ENCODE measurements at regions not wholly inside any gene's neighbourhood (a gene's known extent, or its start where the extent isn't known, plus 50 kb on each side); places are given as distances from the start of the nearest gene placed in this dataset.
"Not testable (repeated sequence)": the region's sequence is repeated elsewhere in the genome, so short reads cannot be mapped to it uniquely, and the experiment has no call there.

DNA sequence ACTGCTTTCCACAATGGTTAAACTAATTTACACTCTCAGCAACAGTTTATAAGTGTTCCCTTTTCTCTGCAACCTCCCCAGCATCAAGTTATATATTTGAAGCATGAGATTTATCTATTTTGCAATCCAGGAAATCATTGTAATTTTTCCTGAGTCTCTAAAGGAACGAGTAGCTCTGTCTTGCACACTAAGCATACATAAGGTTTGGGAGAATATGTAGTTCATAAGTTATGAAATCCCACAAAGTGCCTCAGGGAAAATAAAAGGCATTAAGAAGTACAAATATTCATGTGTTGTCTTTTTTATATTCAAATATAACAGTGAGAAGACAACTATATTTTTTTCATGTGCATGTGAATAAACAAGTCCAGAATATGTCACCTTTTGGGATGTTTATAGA lies 377.1 kb upstream of the RORB start:
- DNase-seq (ENCODE audit: insufficient read length, low spot score) (no peak), FAIRE-seq (no peak)

DNA sequence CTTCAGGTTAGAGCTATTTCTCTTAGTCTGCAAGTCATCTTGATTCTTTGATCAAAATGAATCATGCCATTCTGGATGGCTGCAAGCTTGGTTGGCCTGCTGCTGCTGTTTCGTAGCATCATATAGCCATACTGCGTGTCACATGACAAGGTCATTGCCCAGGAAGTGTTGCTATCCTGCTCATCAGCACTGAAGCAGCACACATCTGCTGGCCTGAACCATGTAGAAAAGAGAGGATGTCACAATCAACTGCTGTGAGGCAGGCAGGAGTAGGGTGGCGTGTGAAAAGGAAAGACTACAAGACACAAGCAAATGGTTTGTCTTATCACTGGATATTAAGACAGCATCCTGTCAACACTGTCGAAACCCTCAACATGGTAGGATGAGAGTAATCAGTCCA lies 376.7 kb upstream of the RORB start:
- DNase-seq (ENCODE audit: insufficient read length, low spot score) (no peak), FAIRE-seq (no peak)

DNA sequence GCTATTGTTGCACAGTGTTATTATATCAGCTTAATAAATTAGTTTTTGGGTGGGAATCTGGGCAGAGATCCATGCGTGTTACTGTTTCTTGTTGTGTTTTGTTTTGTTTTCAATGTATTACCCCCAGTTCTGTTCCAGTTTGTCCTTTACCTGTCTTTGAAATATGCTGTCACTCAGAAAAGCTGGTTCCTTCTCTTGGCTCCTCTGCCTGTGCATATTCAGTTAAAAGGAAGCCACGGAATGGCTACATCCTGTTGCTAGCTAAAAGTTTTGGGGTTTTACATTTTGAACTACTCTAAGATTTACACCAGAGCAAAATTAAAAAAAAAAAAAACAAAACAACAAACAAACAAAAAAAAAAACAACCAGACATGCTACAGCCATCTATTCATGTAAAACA lies 374.9 kb upstream of the RORB start:
- no peak for DNase-seq (ENCODE audit: insufficient read length, low spot score)
- FAIRE-seq: no peak

DNA sequence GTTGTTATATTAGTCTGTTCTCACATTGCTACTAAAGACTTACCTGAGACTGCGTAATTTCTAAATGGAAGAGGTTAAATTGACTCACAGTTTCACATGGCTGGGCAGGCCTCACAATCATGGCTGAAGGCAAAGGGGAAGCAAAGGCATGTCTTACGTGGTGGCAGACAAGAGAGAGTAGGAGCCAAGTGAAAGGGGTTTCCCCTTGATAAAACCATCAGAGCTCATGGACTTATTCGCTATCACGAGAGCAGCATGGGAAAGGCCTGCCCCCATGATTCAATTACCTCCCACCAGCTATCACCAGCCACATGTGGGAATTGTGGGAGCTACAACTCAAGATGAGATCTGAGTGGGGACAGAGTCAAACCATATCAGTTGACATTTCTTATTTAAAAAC lies 374.5 kb upstream of the RORB start:
- FAIRE-seq (no peak), DNase-seq (ENCODE audit: insufficient read length, low spot score) (no peak)

DNA sequence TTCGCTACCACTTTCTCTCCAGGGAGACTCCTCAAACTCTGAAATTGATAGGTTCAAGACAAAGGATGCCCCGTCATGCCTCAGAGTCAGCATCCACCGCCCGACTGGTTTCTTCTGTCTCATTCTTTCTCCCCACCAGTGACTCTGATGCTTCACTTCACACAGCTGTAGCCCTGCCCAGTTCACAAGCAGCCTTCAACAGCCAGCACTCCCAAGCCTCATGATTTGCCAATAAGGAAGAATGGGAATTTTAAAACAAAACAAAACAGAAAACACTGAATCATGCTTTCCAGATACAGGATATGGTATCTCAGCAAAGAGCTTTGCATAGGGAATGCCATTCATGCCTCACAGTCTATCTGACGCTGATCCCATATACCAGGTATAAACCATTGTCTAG lies 371.2 kb upstream of the RORB start:
- DNase-seq (ENCODE audit: insufficient read length, low spot score): no peak
- FAIRE-seq: no peak

DNA sequence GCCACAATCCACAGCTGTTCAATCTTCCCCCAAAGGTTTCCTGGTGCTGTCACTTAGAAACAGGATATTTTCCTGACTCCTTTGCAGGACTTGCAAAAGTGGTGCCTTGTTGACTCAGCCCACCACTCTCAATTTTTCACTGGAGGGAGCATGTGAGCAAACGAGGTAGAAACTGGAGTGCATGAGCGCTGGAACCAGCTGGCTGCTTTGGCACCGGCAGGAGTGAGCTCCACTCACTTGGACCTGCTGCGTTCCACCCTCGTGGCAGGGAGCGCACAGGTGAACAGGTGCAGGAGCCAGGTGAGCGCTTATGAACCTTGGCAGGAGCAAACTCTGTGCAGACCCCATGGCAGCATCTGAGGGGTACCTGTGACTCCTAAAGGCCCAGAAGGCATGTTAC lies 364.1 kb upstream of the RORB start:
- no peak for DNase-seq (ENCODE audit: insufficient read length, low spot score)
- no peak for FAIRE-seq

DNA sequence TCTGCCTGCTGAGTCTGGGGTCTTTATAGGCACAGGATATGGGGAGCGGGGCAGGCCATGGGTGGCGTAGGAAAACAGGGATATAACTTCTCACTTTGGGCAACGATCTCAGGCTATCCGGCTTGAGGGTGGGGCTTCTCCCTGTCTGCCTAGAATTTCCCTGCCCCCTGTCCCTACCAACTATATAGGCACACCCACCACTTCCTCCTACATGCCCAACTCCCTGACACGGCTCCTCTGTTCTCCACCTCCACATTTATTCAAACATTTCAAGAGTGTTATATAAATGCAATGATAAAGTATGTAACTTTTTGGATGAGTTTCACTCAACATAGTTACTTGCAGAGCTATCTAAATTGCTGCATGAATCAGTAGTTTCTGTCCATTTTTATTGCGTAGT lies 363.2 kb upstream of the RORB start:
- DNase-seq (ENCODE audit: insufficient read length, low spot score): no peak
- FAIRE-seq: no peak

DNA sequence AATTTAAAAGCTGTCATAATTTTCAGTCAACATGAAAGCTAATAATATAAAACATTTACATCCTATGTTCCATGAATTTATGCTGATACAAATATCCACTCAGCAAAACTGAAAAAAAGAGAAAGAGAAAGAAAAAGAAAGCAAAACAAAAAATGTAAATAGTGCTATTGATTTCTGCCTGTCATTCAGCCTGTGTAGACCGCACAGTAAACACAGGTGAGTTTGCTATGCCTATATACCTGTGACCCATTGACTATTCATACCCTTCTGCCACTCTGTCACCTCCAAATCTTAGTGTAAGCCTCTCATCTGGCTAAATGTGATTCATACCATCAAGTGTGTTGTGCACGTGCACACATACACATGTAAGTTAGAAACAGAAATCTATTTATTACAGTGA lies 359.0 kb upstream of the RORB start:
- no peak for FAIRE-seq

DNA sequence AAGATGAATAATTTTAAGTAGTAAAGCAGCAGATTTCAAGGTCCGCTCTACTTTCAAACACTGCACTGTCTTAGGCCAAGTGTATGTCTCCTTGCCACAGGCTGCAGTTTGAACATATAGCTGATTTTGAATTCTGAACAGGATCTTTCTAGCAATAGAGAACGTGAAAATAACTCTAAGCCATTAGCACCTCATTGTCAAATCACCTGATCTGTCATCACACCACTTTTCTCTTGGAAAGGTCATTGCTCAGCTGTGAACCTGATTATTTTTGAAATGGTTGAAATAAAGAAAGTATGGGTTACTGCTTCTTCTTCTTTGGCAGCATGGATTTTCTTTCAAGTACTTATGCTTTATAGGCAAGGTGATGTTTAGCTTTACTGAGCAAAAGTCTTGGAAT lies 357.0 kb upstream of the RORB start:
- FAIRE-seq (no peak), DNase-seq (ENCODE audit: insufficient read length, low spot score) (no peak)

More for the DNA sequence above, 359.0 kb upstream of the RORB start:
- DNase-seq (ENCODE audit: insufficient read length, low spot score): no peak

DNA sequence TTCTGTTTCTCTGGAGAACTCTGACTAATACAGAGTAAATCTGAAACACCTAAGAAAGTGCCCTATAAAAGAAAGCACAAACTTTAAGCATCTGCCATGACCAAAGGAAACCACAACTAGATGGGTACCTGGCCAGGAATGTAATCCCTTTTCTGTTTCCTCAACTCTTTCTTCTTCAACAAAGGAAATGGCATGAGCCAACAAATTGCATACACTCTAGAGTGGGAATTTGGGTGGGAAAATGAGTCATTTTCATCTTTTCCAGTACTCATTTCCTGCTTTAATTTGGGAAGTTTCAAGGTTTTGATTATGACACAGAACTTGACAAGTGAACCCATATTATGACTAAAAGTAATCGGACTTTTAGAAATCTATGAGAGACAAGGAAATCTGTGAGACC lies 349.2 kb upstream of the RORB start:
- FAIRE-seq: no peak
- no peak for DNase-seq (ENCODE audit: insufficient read length, low spot score)

DNA sequence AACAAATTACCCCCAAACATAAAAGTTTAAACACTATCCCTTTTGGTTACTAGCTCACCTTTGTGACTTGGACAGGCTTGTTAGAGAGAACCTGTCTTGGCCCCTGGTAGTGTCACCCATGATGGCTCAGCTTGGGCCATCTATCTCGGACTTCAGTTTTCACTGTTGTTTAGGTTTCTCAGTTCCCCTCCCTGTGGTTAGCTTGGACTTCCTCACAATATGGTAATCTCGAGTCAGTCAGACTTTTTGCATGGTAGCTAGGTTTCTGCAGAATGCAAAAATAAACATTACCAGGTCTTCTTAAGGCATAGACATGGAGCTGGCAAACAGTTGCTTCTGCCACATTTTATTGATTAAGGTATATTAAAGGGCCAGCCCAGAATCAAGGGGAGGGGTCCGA lies 324.3 kb upstream of the RORB start:
- DNase-seq (ENCODE audit: insufficient read length, low spot score) (no peak), FAIRE-seq (no peak)

DNA sequence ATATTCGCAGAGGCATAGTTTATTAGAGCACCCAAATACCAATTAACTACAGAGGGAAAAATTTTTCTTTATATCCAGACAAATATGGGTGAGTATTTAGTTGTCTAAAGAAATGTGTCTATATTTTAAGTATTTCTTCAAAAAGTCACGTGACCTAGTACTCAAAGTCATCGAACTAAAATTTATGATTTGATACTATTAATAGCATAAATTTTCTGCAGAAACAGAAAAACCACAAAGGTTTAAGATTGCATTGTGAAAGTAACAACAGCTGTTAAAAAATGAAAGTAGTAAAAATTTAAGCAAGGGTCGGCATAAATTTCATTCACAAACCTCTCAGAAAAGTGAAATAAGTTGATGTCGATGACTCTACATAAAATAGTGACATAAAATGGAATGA lies 323.9 kb upstream of the RORB start:
- FAIRE-seq (no peak), DNase-seq (ENCODE audit: insufficient read length, low spot score) (no peak)

DNA sequence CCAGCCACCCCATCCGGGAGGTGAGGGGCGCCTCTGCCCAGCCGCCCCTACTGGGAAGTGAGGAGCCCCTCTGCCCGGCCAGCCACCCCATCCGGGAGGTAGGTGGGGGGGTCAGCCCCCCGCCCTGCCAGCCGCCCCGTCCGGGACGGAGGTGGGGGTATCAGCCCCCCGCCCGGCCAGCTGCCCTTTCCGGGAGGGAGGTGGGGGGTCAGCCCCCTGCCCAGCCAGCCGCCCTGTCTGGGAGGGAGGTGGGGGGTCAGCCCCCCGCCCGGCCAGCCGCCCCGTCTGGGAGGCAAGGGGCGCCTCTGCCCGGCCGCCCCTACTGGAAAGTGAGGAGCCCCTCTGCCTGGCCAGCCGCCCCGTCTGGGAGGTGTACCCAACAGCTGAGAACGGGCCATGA lies 299.4 kb upstream of the RORB start:
- DNase-seq (ENCODE audit: insufficient read length, low spot score); FAIRE-seq: not testable (repeated sequence)

DNA sequence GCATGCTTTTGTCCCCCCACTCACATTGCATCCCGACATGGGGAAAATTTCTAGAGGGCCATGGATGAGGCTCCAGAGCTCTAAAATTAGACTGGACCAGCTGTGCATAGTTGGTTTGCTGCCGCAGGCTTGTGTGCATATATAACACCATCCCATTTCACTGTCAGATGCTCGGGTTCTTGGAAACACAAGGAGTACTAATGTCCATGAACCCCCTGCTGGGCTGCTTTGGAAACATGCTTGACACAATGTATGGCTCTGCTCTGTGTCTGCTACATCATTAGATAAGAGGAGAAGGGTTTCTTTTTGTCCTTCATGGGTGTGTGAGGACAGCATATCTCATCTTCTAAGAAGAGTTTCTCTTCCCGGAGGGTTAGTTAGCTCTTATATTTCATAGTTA lies 292.1 kb upstream of the RORB start:
- no peak for FAIRE-seq

DNA sequence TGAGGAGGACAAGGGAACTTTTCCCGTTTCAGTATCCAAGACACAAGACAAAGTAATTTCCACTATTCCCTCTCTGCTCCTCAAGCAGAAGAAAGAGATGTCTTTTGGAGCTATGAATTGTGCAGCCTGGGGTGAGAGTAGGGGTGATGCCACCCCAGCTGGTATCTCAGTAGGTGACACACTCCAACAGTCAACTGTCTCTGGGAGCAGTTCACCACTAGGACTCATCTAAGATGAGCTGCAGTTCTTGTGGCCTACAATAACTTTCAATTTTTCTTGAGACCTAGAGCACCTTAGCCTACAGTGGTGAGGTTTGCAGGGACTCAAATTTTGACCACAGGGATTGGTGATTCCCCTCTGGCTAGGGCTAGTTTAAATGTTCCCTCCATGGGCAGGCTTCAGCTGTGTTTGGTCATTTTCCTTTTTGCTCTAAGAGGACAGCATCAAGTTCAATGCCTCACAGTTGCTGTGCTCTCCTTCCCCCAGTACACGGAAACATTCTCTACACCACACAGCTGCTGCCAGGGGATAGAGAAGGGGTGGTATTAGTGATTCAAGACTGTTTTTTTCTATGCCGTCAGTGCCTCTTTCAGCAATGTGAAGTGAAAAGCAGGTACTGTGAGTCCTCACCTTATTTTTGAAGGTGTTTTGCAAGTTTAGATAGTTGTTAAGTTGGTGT lies 278.6 kb upstream of the RORB start:
- no peak for FAIRE-seq
- DNase-seq (ENCODE audit: insufficient read length, low spot score): no peak

More for the DNA sequence above, 292.1 kb upstream of the RORB start:
- no peak for DNase-seq (ENCODE audit: insufficient read length, low spot score)

DNA sequence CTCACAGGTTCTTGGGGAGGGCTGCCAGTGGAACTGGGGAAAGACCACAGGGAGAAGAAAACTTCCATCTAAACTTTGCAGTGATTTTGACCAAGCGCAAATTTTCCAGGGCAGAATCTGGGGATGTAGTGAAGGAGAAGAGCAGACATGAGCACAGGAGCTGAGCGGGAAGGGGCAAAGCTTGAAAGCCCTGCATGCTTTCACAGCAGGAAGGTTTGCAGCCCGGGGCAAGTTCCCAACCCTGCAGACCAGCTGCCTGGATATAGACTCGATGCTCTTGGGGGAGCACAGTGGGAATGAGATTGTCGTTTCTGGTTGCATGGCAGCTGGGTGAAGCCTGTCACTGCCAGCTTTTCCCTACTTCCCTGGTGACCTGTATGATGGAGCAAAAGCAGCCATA lies 276.8 kb upstream of the RORB start:
- no peak for FAIRE-seq
- DNase-seq (ENCODE audit: insufficient read length, low spot score): no peak

DNA sequence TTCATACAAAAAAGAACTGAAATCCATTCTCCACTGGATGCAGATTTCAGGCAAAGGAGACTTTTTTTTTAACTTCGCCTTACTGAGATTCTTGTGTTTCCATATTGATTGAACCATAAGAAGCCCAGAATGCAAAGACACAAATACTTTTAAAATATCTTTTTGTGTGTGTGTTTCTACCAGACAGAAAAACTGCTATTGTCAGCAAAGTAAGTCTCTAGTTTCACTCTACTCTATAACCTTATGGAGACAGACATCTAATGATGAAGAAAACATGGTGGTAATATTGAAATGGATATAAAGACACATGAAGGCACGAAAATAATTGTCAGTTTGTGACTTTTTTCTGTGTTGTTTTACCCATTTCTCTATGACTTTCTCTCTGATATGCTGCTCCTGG lies 260.3 kb upstream of the RORB start:
- DNase-seq (ENCODE audit: insufficient read length, low spot score): no peak
- FAIRE-seq: no peak

DNA sequence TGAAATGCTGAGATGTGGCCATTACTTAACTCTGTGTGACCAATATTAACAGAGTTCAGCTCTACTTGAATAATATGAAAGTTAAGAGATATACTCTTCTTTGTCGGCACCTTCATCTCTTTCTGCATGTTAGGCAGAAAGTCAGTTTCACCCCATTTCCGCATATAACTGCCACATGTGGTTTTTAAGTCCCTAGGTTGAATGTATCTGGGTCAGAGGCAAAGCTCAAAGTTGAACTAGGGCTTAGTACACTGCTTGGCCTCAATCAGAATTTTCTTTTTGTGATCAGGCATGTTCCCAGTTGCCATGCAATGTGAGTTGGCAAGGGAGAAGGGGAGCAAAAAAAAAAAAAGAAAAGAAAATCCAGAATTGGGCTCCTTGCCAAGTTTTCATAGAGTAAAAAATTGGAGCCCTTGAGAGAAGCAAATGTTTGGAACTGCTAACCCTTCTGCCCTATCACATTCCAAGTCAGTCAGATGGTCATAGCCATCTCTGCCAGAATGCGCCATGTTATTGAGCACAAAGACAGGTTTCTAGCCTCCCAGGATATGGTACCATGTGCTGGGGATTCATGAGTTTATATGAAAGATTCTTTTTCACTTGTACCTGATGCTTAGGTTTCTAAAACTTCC lies 251.2 kb upstream of the RORB start:
- FAIRE-seq (no peak), DNase-seq (ENCODE audit: insufficient read length, low spot score) (no peak)

DNA sequence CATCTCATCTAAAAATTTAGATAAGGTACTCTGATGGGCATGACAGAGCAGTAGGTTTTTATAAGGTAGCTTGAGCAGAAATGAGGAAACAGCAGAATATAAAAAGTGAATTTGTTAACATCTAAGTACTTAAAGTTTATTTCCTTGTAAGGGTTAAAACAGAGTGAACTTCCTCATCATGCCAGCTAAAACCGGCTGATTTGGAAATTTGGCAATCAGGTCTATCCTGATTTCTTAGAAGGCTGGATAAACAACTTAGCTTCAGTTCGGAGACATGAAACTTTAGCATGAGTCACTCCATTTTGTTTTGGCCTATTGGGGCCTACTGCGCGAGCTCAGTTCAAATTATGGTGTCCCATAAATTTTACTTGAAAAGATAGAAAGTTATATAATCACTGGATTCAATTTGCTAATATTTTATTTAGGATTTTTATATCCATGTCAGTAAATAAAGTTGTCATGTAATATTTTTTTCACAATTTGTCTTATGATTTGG lies 241.6 kb upstream of the RORB start:
- FAIRE-seq (no peak), DNase-seq (ENCODE audit: insufficient read length, low spot score) (no peak)

DNA sequence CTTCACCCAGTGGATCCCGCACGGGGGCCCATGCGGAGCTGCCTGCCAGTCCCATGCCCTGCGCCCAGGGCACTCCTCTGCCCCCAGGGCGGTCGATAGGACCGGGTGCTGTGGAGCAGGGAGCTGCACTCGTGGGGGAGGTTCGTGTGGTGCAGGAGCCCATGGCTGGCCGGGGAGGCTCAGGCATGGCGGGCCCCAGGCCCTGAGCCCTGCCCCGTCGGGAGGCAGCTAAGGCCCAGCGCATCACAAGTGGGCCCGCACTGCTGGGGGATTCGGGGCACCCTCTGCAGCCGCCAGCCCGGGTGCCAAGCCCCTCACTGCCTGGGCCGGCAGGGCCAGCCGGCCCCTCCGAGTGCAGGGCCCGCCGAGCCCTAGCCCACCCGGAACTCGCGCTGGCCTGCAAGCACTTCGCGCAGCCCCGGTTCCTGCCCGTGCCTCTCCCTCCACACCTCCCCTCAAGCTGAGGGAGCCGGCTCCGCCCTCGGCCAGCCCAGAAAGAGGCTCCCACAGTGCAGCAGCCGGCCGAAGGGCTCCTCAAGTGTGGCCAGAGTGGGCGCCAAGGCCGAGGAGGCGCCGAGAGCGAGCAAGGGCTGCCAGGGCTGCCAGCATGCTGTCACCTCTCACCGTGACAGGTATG lies 221.1 kb upstream of the RORB start:
- no peak for FAIRE-seq

DNA sequence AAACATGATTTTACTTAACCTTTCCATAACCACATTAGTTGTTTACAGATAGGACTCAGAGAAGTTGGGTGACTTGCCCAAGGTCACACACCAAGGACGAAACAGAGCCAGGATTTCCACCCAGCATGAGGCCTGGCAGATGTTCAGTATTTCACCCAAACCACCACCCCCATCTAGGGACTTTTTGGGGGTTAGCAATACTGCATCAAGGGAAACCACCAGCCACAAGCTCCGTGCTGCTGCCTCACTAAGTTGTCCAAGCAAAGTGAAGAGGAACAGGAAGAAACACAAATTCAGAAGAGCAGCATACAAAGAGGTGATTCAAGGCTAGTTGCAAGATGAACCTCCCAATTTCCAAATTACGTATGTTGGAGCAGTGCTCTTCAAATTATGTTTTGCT lies 219.6 kb upstream of the RORB start:
- FAIRE-seq: no peak
- DNase-seq (ENCODE audit: insufficient read length, low spot score): no peak

More for the DNA sequence above, 221.1 kb upstream of the RORB start:
- DNase-seq (ENCODE audit: insufficient read length, low spot score): no peak

DNA sequence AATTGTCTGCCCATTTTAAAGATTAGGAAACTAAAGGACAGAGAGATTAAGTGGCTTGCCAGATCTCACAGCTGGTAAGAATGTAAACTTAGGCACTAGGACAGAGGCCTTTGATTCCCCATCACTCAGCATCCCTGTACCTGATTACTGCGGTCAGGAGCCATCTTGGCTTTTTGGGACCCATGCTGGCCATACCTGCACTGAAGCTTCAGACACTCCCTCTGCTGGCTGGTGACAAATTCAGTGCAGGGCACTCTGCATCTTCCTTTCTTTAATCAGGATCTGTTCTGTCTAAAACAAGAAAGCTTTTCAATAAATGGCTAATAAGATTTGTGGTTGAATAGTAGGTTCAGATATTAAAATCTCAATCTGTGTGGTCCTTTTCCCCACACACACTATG lies 215.5 kb upstream of the RORB start:
- FAIRE-seq (no peak), DNase-seq (ENCODE audit: insufficient read length, low spot score) (no peak)

All from HTR-8/SVneo (cell line).